Hepatocyte (in vitro differentiated cells): ENCODE measurements at regions not wholly inside any gene's neighbourhood (a gene's known extent, or its start where the extent isn't known, plus 50 kb on each side); places are given as distances from the start of the nearest gene placed in this dataset.

Experiments used
- DNase-seq: peaks from one replicate; pipeline ENCODE4 v3.0.0-alpha.2; 2016; ENCODE audit warnings: low spot score
- H2AFZ ChIP-seq: fragments of 200-600 bp; sonication (generic); 2 replicates; pipeline ENCODE4 v1.6.0; 2016; ENCODE audit warnings: antibody characterized with exemption, mild to moderate bottlenecking
- H3K27ac ChIP-seq: fragments of 200-600 bp; sonication (generic); 2 replicates; pipeline ENCODE4 v1.5.1; 2016; ENCODE audit warnings: mild to moderate bottlenecking
- H3K27me3 ChIP-seq: fragments of 200-600 bp; sonication (generic); 2 replicates; pipeline ENCODE4 v1.6.1; 2016
- H3K36me3 ChIP-seq: fragments of 200-600 bp; sonication (generic); replicated peaks from 2 replicates; pipeline ENCODE4 v1.5.1; 2016; ENCODE audit warnings: low read depth; ENCODE audit not compliant: insufficient read depth
- H3K4me1 ChIP-seq: fragments of 200-600 bp; sonication (generic); 2 replicates; pipeline ENCODE4 v1.5.1; 2016; ENCODE audit warnings: mild to moderate bottlenecking, moderate library complexity; ENCODE audit not compliant: insufficient read depth
- H3K4me2 ChIP-seq: fragments of 200-600 bp; sonication (generic); 2 replicates; pipeline ENCODE4 v1.6.0; 2016
- H3K4me3 ChIP-seq: fragments of 200-600 bp; sonication (generic); 2 replicates; pipeline ENCODE4 v1.5.1; 2016; ENCODE audit warnings: mild to moderate bottlenecking
- H3K79me2 ChIP-seq: fragments of 200-600 bp; sonication (generic); 2 replicates; pipeline ENCODE4 v1.6.0; 2017; ENCODE audit warnings: mild to moderate bottlenecking
- H3K9me2 ChIP-seq: fragments of 200-600 bp; sonication (generic); replicated peaks from 2 replicates; pipeline ENCODE4 v1.6.0; 2017; ENCODE audit warnings: mild to moderate bottlenecking; ENCODE audit not compliant: insufficient read depth
- H3K9me3 ChIP-seq: fragments of 200-600 bp; sonication (generic); 2 replicates; pipeline ENCODE4 v1.5.1; 2016; ENCODE audit warnings: low read depth, mild to moderate bottlenecking
- H4K20me1 ChIP-seq: fragments of 200-600 bp; sonication (generic); 2 replicates; pipeline ENCODE4 v1.6.0; 2016; ENCODE audit warnings: mild to moderate bottlenecking; ENCODE audit not compliant: insufficient read depth, poor library complexity, severe bottlenecking
- EZH2 ChIP-seq: fragments of 200-600 bp; sonication (generic); IDR thresholded peaks from 2 replicates; pipeline ENCODE4 v1.6.1; 2016; ENCODE audit warnings: antibody characterized with exemption, mild to moderate bottlenecking, borderline replicate concordance
- EZH2phosphoT487 ChIP-seq: fragments of 200-600 bp; sonication (generic); IDR thresholded peaks from one replicate; pipeline ENCODE4 v1.6.1; 2018; ENCODE audit warnings: antibody characterized with exemption, mild to moderate bottlenecking, low read depth, moderate library complexity; ENCODE audit not compliant: unreplicated experiment, severe bottlenecking
- WGBS: methylation state at CpG from one replicate; pipeline ENCODE4 v1.1.6; 2016; ENCODE audit warnings: low lambda C conversion rate; ENCODE audit errors: missing lambda C conversion rate; 5-methylcytosine and 5-hydroxymethylcytosine counted together
- TF ChIP-seq, protein P1 (sequence below): fragments of 200-600 bp; sonication (generic); IDR thresholded peaks from 2 replicates; pipeline ENCODE4 v1.5.1; 2016; ENCODE audit warnings: antibody characterized with exemption, mild to moderate bottlenecking; ENCODE audit not compliant: poor library complexity

DNA sequence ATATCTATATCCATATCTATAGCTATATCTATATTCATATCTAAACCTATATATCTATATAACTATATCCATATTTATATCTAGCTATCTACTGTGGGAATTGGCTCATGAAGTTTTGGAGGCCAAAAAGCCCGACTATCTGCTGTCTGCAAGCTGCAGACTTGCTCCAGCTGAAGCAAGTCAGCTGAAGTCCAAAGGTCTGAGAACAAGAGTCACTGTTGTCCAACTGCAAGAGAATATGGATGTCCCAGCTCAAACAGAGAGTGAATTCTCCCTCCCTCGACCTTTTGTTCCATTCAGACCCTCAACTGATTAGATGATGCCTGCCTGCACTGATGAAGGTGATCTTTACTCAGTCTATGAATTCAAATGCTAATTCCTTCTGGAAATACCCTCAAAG, 63.3 kb upstream of the VCX start:
- WGBS = 50% methylated on average over 2 of the region's 2 CpGs
- no peak overlapping the region for H3K4me2 ChIP-seq

DNA sequence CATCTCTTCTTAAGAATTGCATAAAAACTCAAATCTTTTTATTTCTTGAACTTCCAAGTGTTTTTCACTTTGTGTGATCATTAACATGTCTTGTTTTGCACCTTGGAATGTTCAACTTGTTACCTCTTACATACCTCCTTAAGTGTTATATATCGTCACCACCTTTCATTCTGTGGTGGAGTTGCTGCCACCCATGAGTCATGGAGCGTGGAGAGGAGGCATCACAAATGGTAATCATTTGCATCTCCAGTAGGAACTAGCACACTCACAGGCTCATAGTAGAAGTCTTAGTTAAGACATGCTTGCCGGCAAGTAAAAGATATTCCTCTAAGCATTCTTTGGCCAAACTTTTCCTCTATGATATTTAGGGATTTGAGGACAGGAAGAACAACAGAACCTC, 67.0 kb upstream of the VCX start:
- Histone ChIP-seq H3K9me3 (no peaks in the 10 kb centered on the region), H3K27me3 (no peaks in the 10 kb centered on the region), H3K27ac (no peak overlapping the region), H2AFZ (no peak overlapping the region), H3K4me1 (peaks cover 3% of the 10 kb centered on the region), H3K36me3 (no peaks in the 10 kb centered on the region), H4K20me1 (no peaks in the 10 kb centered on the region), H3K9me2 (no peaks in the 10 kb centered on the region), H3K4me2 (no peak overlapping the region), H3K4me3 (no peak overlapping the region), H3K79me2 (no peaks in the 10 kb centered on the region)
- DNase-seq = no peak
- WGBS = 80% methylated on average over 3 of the region's 3 CpGs
- TF ChIP-seq EZH2phosphoT487 (no peak), EZH2 (no peak)
- TF ChIP-seq, protein P1, sequence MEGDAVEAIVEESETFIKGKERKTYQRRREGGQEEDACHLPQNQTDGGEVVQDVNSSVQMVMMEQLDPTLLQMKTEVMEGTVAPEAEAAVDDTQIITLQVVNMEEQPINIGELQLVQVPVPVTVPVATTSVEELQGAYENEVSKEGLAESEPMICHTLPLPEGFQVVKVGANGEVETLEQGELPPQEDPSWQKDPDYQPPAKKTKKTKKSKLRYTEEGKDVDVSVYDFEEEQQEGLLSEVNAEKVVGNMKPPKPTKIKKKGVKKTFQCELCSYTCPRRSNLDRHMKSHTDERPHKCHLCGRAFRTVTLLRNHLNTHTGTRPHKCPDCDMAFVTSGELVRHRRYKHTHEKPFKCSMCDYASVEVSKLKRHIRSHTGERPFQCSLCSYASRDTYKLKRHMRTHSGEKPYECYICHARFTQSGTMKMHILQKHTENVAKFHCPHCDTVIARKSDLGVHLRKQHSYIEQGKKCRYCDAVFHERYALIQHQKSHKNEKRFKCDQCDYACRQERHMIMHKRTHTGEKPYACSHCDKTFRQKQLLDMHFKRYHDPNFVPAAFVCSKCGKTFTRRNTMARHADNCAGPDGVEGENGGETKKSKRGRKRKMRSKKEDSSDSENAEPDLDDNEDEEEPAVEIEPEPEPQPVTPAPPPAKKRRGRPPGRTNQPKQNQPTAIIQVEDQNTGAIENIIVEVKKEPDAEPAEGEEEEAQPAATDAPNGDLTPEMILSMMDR = no peak

More for the DNA sequence above, 63.3 kb upstream of the VCX start:
- H4K20me1 ChIP-seq = no peaks in the 10 kb centered on the region
- H3K27me3 ChIP-seq = no peaks in the 10 kb centered on the region
- H3K9me2 ChIP-seq = no peaks in the 10 kb centered on the region
- H3K4me1 ChIP-seq = no peaks in the 10 kb centered on the region
- no peaks in the 10 kb centered on the region for H3K9me3 ChIP-seq
- no peaks in the 10 kb centered on the region for H3K36me3 ChIP-seq
- H3K4me3 ChIP-seq = no peak overlapping the region
- H2AFZ ChIP-seq = no peak overlapping the region
- H3K79me2 ChIP-seq = no peaks in the 10 kb centered on the region
- DNase-seq = no peak
- no peak overlapping the region for H3K27ac ChIP-seq
- TF ChIP-seq EZH2 (no peak), EZH2phosphoT487 (no peak)
- TF ChIP-seq, protein P1 = no peak

DNA sequence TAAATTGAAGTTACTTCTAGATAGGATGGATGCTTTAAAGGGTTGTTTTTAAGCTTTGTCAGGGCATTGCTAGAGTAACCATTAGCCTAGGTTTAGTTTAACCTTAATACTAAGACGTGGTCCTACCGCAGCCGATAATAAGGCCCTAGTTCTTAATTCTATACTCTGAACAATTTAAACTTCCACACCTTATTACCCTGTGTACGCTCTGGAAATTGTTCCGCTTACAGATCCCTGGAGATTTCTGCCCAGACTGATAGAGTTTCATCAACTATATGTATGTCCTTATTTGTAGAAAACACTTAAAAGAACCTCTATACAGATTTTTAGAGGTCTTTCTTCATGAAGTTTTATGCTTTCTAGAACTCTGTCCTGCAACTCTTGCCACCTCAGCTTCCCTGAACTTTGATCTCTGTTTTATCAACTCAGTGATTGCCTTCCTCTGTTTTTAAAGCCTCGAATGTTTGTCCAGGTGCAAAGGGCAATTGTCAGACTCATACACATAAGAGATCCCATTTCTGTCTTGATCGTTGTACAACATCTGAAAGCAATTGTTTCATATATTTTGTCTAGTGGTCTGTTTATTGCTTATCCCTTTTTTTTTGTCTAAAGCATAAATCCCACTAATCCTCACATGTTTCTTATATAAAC, 71.1 kb upstream of the VCX start:
- no peaks in the 10 kb centered on the region for H4K20me1 ChIP-seq
- no peak overlapping the region for H3K4me3 ChIP-seq
- 53% methylated on average over 7 of the region's 7 CpGs for WGBS
- no peaks in the 10 kb centered on the region for H3K36me3 ChIP-seq
- peaks cover 3% of the 10 kb centered on the region for H3K4me1 ChIP-seq
- no peaks in the 10 kb centered on the region for H3K79me2 ChIP-seq
- peaks cover 6% of the 10 kb centered on the region for H3K9me3 ChIP-seq
- no peaks in the 10 kb centered on the region for H3K27me3 ChIP-seq
- no peaks in the 10 kb centered on the region for H3K9me2 ChIP-seq
- H3K27ac ChIP-seq = peak overlapping the region; percentile 21
- no peak for TF ChIP-seq EZH2
- no peak for TF ChIP-seq EZH2phosphoT487
- TF ChIP-seq, protein P1 = no peak
- peak overlapping the region; percentile 38 for H3K4me2 ChIP-seq
- H2AFZ ChIP-seq = no peak overlapping the region
- DNase-seq = peak; percentile 38

DNA sequence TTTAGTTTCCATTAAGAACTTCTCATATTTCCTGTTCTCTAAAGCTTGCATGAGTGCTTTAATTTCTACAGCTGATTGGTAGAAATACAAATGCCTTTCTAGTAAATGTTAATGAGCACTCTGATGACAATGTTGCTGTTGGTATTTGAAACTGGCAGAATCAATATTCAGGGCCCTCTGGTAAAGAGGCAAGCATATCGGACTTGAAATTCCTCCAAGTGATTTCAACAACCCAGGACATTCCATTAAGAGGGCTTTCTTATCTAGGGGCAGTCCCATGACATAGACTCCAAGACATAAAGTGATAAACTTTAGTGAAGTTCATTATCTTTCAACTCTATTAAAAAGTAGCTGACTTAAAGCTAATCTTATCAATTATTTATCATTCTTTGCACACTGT, 83.1 kb upstream of the VCX start:
- H4K20me1 ChIP-seq = no peaks in the 10 kb centered on the region
- TF ChIP-seq EZH2phosphoT487 (no peak), EZH2 (no peak)
- TF ChIP-seq, protein P1 = no peak
- H3K4me3 ChIP-seq = no peak overlapping the region
- no peaks in the 10 kb centered on the region for H3K4me1 ChIP-seq
- H3K36me3 ChIP-seq = no peaks in the 10 kb centered on the region
- no peaks in the 10 kb centered on the region for H3K9me2 ChIP-seq
- 48% methylated on average over 1 of the region's 1 CpG for WGBS
- no peaks in the 10 kb centered on the region for H3K9me3 ChIP-seq
- H2AFZ ChIP-seq = no peak overlapping the region
- no peak overlapping the region for H3K4me2 ChIP-seq
- no peaks in the 10 kb centered on the region for H3K79me2 ChIP-seq
- H3K27me3 ChIP-seq = no peaks in the 10 kb centered on the region
- DNase-seq = no peak
- no peak overlapping the region for H3K27ac ChIP-seq
